ENCODE measurements at regions not wholly inside any gene's neighbourhood (a gene's known extent, or its start where the extent isn't known, plus 50 kb on each side); places are given as distances from the start of the nearest gene placed in this dataset.

DNA sequence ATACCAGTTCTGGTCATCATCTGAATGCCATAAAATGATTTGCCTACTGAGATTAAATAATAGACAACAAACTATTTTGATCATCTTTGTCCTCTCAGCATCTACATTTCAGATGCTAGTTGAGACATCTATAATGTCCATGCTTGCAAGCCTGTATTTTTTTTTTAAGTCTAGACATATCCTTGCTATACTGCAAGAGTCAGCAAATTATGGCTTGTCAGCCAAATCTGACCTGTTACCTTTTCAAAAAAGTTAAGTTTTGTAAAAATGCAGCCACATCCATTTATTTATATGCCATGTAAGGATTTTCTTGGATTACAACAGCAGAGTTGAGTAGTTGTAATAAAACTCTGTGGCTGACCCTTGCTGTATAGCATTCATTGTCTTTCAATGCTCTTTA lies 1355.7 kb upstream of the FAM98A start:
- Histone ChIP-seq H3K9me3 (no peaks in the 10 kb centered on the region), H3K27me3 (no peaks in the 10 kb centered on the region), H3K4me1 (no peaks in the 10 kb centered on the region), H3K4me3 (no peak overlapping the region), H3K36me3 (no peaks in the 10 kb centered on the region), H3K27ac (no peak overlapping the region)
- no peak for TF ChIP-seq POLR2A (IDR thresholded peaks at IDR 0.05)
- TF ChIP-seq CTCF (IDR thresholded peaks at IDR 0.05): no peak
- no peak for TF ChIP-seq EP300 (IDR thresholded peaks at IDR 0.05)
- DNase-seq (ENCODE audit: low spot score in 2 of 2): no peak

DNA sequence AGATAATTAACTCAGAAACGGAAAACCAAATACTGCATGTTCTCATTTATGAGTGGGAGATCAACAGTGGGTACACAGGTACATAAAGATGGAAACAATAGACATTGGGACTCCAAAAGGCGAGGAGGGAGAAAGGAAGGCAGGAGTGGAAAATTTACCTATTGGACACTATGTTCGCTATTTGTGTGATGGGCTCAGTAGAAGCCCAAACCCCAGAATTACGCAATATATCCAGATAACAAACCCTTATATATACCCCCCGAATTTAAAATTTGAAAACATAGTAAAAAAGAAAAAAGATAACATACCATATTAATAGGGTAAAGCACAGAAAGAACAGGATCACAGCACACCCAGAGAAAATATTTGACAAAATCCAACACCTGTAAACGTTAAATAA lies 1351.7 kb upstream of the FAM98A start:
- H3K27me3 ChIP-seq: no peaks in the 10 kb centered on the region
- no peaks in the 10 kb centered on the region for H3K4me1 ChIP-seq
- WGBS, 2 donors: 73 to 84% methylated on average over 6 of the region's 6 CpGs
- no peaks in the 10 kb centered on the region for H3K36me3 ChIP-seq
- H3K4me3 ChIP-seq: no peak overlapping the region
- no peak for DNase-seq (ENCODE audit: low spot score in 2 of 2)
- H3K9me3 ChIP-seq: peaks cover 0 to 6% (median 0%) of the 10 kb centered on the region in 4 donors
- no peak for TF ChIP-seq EP300 (IDR thresholded peaks at IDR 0.05)
- no peak overlapping the region for H3K27ac ChIP-seq

DNA sequence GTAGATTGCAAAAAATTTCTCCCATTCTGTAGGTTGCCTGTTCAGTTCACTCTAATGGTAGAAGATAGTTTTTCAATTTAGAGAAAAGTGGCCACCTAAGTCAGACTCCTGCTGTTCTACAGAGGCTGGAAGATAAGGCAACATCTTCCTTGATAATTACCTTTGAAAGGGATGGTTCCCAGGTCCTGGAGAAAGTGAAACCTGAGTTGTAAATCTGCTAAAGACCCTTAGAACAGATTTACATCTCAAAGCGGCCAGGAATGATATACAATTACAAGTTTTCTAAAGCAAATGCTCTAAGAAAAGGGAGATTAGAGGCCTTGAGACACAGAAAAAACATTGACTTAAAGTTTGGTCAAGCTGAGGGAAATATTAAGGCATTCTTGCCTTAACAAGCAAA lies 1350.2 kb upstream of the FAM98A start:
- Histone ChIP-seq H3K4me1 (no peaks in the 10 kb centered on the region), H3K4me3 (no peak overlapping the region), H3K27ac (no peak overlapping the region), H3K9me3 (peaks cover 0 to 6% (median 0%) of the 10 kb centered on the region in 4 donors), H3K27me3 (no peaks in the 10 kb centered on the region), H3K36me3 (no peaks in the 10 kb centered on the region)
- DNase-seq (ENCODE audit: low spot score in 2 of 2): no peak
- 67 to 71% methylated on average over 1 of the region's 1 CpG for WGBS, 2 donors
- TF ChIP-seq POLR2A (IDR thresholded peaks at IDR 0.05): no peak
- TF ChIP-seq EP300 (IDR thresholded peaks at IDR 0.05): no peak
- no peak for TF ChIP-seq CTCF (IDR thresholded peaks at IDR 0.05)

GRCh38 chr2:34936089-34936488 lies 1337.0 kb upstream of the FAM98A start:
- no peaks in the 10 kb centered on the region for H3K4me1 ChIP-seq
- 90 to 92% methylated on average over 7 of the region's 7 CpGs for WGBS, 2 donors
- H3K4me3 ChIP-seq: no peak overlapping the region
- no peak for TF ChIP-seq CTCF (IDR thresholded peaks at IDR 0.05)
- no peak for TF ChIP-seq EP300 (IDR thresholded peaks at IDR 0.05)
- no peak for TF ChIP-seq POLR2A (IDR thresholded peaks at IDR 0.05)
- H3K27ac ChIP-seq: no peak overlapping the region
- H3K36me3 ChIP-seq: no peaks in the 10 kb centered on the region
- no peak for DNase-seq (ENCODE audit: low spot score in 2 of 2)
- no peaks in the 10 kb centered on the region for H3K9me3 ChIP-seq
- no peaks in the 10 kb centered on the region for H3K27me3 ChIP-seq

DNA sequence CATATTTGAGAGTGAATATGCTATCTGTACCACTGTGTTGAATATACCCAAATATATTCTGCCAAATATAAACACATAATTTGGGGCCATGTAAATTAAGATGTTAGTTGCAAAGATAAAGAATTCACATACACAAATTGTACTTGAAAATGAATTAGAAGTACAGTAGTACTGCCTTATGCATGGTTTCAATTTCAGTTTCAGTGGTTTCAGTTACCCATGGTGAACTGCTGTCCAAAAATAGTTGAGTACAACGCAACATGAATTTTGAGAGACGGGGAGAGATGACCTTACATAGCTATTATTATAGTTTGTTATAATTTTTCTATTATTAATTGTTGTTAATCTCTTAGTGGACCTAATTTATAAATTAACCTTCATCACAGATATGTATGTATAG lies 1313.0 kb upstream of the FAM98A start:
- no peak for DNase-seq (ENCODE audit: low spot score in 2 of 2)
- Histone ChIP-seq H3K4me3 (no peak overlapping the region), H3K4me1 (peaks cover 0 to 20% (median 0%) of the 10 kb centered on the region in 4 donors), H3K36me3 (no peaks in the 10 kb centered on the region), H3K27ac (no peak overlapping the region), H3K9me3 (peaks cover 0 to 2% (median 0%) of the 10 kb centered on the region in 4 donors), H3K27me3 (no peaks in the 10 kb centered on the region)
- WGBS, 2 donors: 69 to 76% methylated on average over 2 of the region's 2 CpGs
- TF ChIP-seq CTCF (IDR thresholded peaks at IDR 0.05) (no peak), POLR2A (IDR thresholded peaks at IDR 0.05) (no peak), EP300 (IDR thresholded peaks at IDR 0.05) (no peak)

Measured in tibial nerve (tissue), 4 donors.